K562 (cell line): ENCODE measurements at regions not wholly inside any gene's neighbourhood (a gene's known extent, or its start where the extent isn't known, plus 50 kb on each side); places are given as distances from the start of the nearest gene placed in this dataset.

ENCODE experiments used
- ATAC-seq: fragments of 200-7000 bp; cut with Tn5 transposase; 3 replicates; pipeline ENCODE4 v1.9.1; 2020; ENCODE audit warnings: moderate library complexity
- BruUV-seq: library from RNA; stranded (reverse); fragments of 400-500 nt; replicated peaks from 2 replicates; lab custom pipeline; 2021; lab: Mats Ljungman, UMichigan
- CTCF ChIA-PET: fragments of 300-600 bp; formaldehyde crosslinking; extraction: SDS; loops from one replicate; lab custom pipeline; 2021; ENCODE audit warnings: low intra/inter-chr PET ratio; lab: Yijun Ruan, JAX
- POLR2A ChIA-PET: fragments of 300-600, 350-650 bp; sonication (Branson Sonifier 250); formaldehyde crosslinking; extraction: SDS; loops from one replicate; lab custom pipeline; 2021; ENCODE audit warnings: antibody characterized with exemption, inconsistent platforms; lab: Yijun Ruan, JAX
- DNase-seq, 4 experiments: peaks; one replicate each; pipeline versions ENCODE4 v3.0.0 to v3.0.0-alpha.2; 2011 to 2018; ENCODE audit warnings: low spot score in 3 of 4, mixed read lengths in 3 of 4; ENCODE audit errors: extremely low read depth in 1 of 4
- FAIRE-seq: peaks from 2 replicates; lab custom pipeline; 2011; peaks lifted over from hg19 to GRCh38; lab: Jason Lieb, UNC
- H2AFZ ChIP-seq: 2 replicates; pipeline ENCODE4 v1.6.0; 2011; ENCODE audit warnings: low read depth, low read length, control low read depth, inconsistent platforms
- H3K27ac ChIP-seq: fragments of 200-600 bp; 3 replicates; pipeline ENCODE4 v1.8.0; 2011; ENCODE audit warnings: low read depth, mild to moderate bottlenecking, control low read depth, inconsistent platforms, low read length, moderate library complexity, mixed read lengths; ENCODE audit errors: extremely low read depth
- H3K27me3 ChIP-seq, 2 experiments: fragments of 300-600 bp in 1 of 2; 2 replicates in 1 of 2; 3 replicates in 1 of 2; pipeline versions ENCODE4 v1.6.0 to v1.8.0; 2011; ENCODE audit warnings: inconsistent platforms in 2 of 2, low read length in 2 of 2, mild to moderate bottlenecking in 1 of 2, mixed read lengths in 1 of 2, moderate library complexity in 1 of 2; ENCODE audit not compliant: control insufficient read depth in 2 of 2, insufficient read depth in 2 of 2
- H3K36me3 ChIP-seq: fragments of 300-600 bp; 3 replicates; pipeline ENCODE4 v1.8.0; 2011; ENCODE audit warnings: mild to moderate bottlenecking, low read length, inconsistent platforms; ENCODE audit not compliant: control insufficient read depth, insufficient read depth
- H3K4me1 ChIP-seq, 2 experiments: fragments of 200-600 bp in 1 of 2; replicated peaks in 1 of 2; 2 replicates in 1 of 2; 3 replicates in 1 of 2; pipeline versions ENCODE4 v1.5.1 to v1.8.0; 2011; ENCODE audit warnings: inconsistent platforms in 2 of 2, low read length in 2 of 2, mild to moderate bottlenecking in 1 of 2, mixed read lengths in 1 of 2, moderate library complexity in 1 of 2; ENCODE audit not compliant: control insufficient read depth in 2 of 2, insufficient read depth in 2 of 2
- H3K4me2 ChIP-seq: 2 replicates; pipeline ENCODE4 v1.6.1; 2011; ENCODE audit warnings: low read length, control low read depth, inconsistent platforms, mixed read lengths; ENCODE audit not compliant: insufficient read depth
- H3K4me3 ChIP-seq: fragments of 200-600 bp; sonication (generic), shearing (Covaris generic); 2 replicates; pipeline ENCODE4 v1.5.1; 2016; ENCODE audit warnings: control low read depth, inconsistent platforms
- H3K79me2 ChIP-seq: fragments of 200-600 bp; 3 replicates; pipeline ENCODE4 v1.8.0; 2011; ENCODE audit warnings: low read length, inconsistent platforms; ENCODE audit not compliant: control insufficient read depth, insufficient read depth
- H3K9ac ChIP-seq, 2 experiments: 2 replicates each; pipeline versions ENCODE4 v1.6.0 to v1.6.1; 2011; ENCODE audit warnings: low read depth in 2 of 2, low read length in 2 of 2, control low read depth in 1 of 2, inconsistent platforms in 1 of 2, mild to moderate bottlenecking in 1 of 2, mixed read lengths in 1 of 2; ENCODE audit not compliant: insufficient read depth in 1 of 2
- H3K9me1 ChIP-seq: one replicate; pipeline ENCODE4 v1.6.0; 2011; ENCODE audit warnings: inconsistent platforms, mild to moderate bottlenecking, low read length, moderate library complexity; ENCODE audit not compliant: control insufficient read depth, insufficient read depth
- H3K9me3 ChIP-seq: replicated peaks from 2 replicates; pipeline ENCODE4 v1.5.1; 2011; ENCODE audit warnings: low read depth, low read length, inconsistent platforms; ENCODE audit not compliant: control insufficient read depth, insufficient read depth
- H4K20me1 ChIP-seq: replicated peaks from 2 replicates; pipeline ENCODE4 v1.6.1; 2011; ENCODE audit warnings: low read length, inconsistent platforms, mixed read lengths; ENCODE audit not compliant: control insufficient read depth, insufficient read depth
- GTF2B ChIP-seq: IDR thresholded peaks from 2 replicates; pipeline ENCODE4 v1.6.1; 2011; ENCODE audit not compliant: insufficient read length; ENCODE audit errors: extremely low read depth
- MAFF ChIP-seq: IDR thresholded peaks from 2 replicates; pipeline ENCODE4 v1.6.1; 2012; ENCODE audit warnings: low read length, improper control_type of control experiment
- MAFK ChIP-seq: IDR thresholded peaks from 2 replicates; pipeline ENCODE4 v1.6.1; 2011; ENCODE audit warnings: low read length, improper control_type of control experiment
- MCM3 ChIP-seq: fragments of 450-650 bp; IDR thresholded peaks from 2 replicates; pipeline ENCODE4 v1.6.1; 2016
- MCM7 ChIP-seq, 2 experiments: fragments of 450-650 bp; IDR thresholded peaks; 2 replicates each; pipeline ENCODE4 v1.6.1; 2016 to 2018
- MECOM ChIP-seq: fragments of 250-450 bp; sonication (Bioruptor Pico); IDR thresholded peaks from 2 replicates; pipeline ENCODE4 v1.8.0; 2022; ENCODE audit warnings: inconsistent platforms
- MTF1 ChIP-seq: fragments of 250-450 bp; sonication (Bioruptor Pico); IDR thresholded peaks from 2 replicates; pipeline ENCODE4 v1.9.0; 2021; ENCODE audit warnings: moderate library complexity, mild to moderate bottlenecking, inconsistent platforms, borderline replicate concordance
- POLR2A ChIP-seq: fragments of 450-650 bp; conservative IDR thresholded peaks from 2 replicates; pipeline ENCODE4 v1.6.1; 2016
- TAF7 ChIP-seq: fragments of 450-650 bp; IDR thresholded peaks from 2 replicates; pipeline ENCODE4 v1.6.1; 2016; ENCODE audit warnings: missing genetic modification characterization, missing compliant biosample characterization
- ZBTB5 ChIP-seq: fragments of 450-650 bp; IDR thresholded peaks from 2 replicates; pipeline ENCODE4 v1.6.1; 2017; ENCODE audit warnings: antibody characterized with exemption
- ZNF316 ChIP-seq: fragments of 450-650 bp; IDR thresholded peaks from 2 replicates; pipeline ENCODE4 v1.6.1; 2016
- ZNF445 ChIP-seq: fragments of 250-450 bp; sonication (Bioruptor Pico); IDR thresholded peaks from 2 replicates; pipeline ENCODE4 v1.4.0; 2020; ENCODE audit warnings: low read depth, mild to moderate bottlenecking, moderate library complexity
- ZNF512 ChIP-seq: IDR thresholded peaks from 2 replicates; pipeline ENCODE4 v1.6.1; 2016; ENCODE audit warnings: missing genetic modification characterization, missing compliant biosample characterization
- WGBS: fragments of 100-300 bp; shearing (Covaris generic); methylation state at CpG from one replicate; pipeline ENCODE4 v1.1.6; 2016; ENCODE audit warnings: low coverage, mixed read lengths; ENCODE audit not compliant: insufficient coverage; ENCODE audit errors: missing lambda C conversion rate; 5-methylcytosine and 5-hydroxymethylcytosine counted together
- in situ Hi-C: fragments of 300-500 bp; cut with MboI; formaldehyde crosslinking; loops from 4 replicates; pipeline ENCODE4 v1.15.0; 2018; ENCODE audit warnings: inconsistent platforms, mixed read lengths
- intact Hi-C: fragments of 100-400 bp; cut with micrococcal nuclease; formaldehyde crosslinking; loops from 2 replicates; pipeline ENCODE4 v1.14.2; 2022

- POLR2A ChIA-PET = no interaction called here
- no TSS peak for BruUV-seq
- in situ Hi-C loops (no loop called here), intact Hi-C loops (no loop called here)
- H4K20me1 ChIP-seq = no peaks in the 10 kb centered on the region
- WGBS = 0% methylated on average over 5 of the region's 5 CpGs
- H3K27ac ChIP-seq = no peak overlapping the region
- TF ChIP-seq MAFF (peak; percentile 53), MCM7 (IDR thresholded peaks at IDR 0.05) (no peak), GTF2B (no peak), MAFK (peak; percentile 44; the same call in 1 of the 2 replicates), MECOM (CRISPR knock-in tag) (no peak), POLR2A (no peak), TAF7 (no peak), ZBTB5 (no peak), MTF1 (CRISPR knock-in tag) (no peak), ZNF512 (tag) (no peak), ZNF316 (peak; percentile 41), ZNF445 (CRISPR knock-in tag) (no peak), MCM3 (no peak)
- no peaks in the 10 kb centered on the region for H3K9me3 ChIP-seq
- H3K9ac ChIP-seq = no peak overlapping the region
- no peak overlapping the region for H3K4me3 ChIP-seq
- H3K9me1 ChIP-seq = no peaks in the 10 kb centered on the region
- H2AFZ ChIP-seq = no peak overlapping the region
- CTCF ChIA-PET = no interaction called here
- no peaks in the 10 kb centered on the region for H3K36me3 ChIP-seq
- H3K4me1 ChIP-seq = no peaks in the 10 kb centered on the region
- no peak for ATAC-seq
- H3K27me3 ChIP-seq = no peaks in the 10 kb centered on the region
- H3K4me2 ChIP-seq = no peak overlapping the region
- no peak for FAIRE-seq
- H3K79me2 ChIP-seq = no peaks in the 10 kb centered on the region
- DNase-seq = no peak
Observed at GRCh38 chr13:65275838-65276630, 1954.1 kb downstream of the PCDH9 start.
